Calu3 (cell line): ENCODE measurements at regions not wholly inside any gene's neighbourhood (a gene's known extent, or its start where the extent isn't known, plus 50 kb on each side); places are given as distances from the start of the nearest gene placed in this dataset.

Experiments used
- BruUV-seq: library from RNA; stranded (reverse); fragments of 400-500 nt; replicated peaks from 2 replicates; lab custom pipeline; 2021; lab: Mats Ljungman, UMichigan
- CTCF ChIA-PET: fragments of 300-600 bp; sonication (Branson Sonifier 250); formaldehyde crosslinking; loops from one replicate; lab custom pipeline; 2022; ENCODE audit warnings: antibody characterized with exemption; lab: Charles Lee
- DNase-seq: peaks from one replicate; pipeline ENCODE4 v3.0.0; 2022
- H3K27ac Mint-ChIP-seq: one replicate; pipeline ENCODE4 v1.8.0; 2022; ENCODE audit warnings: mixed read lengths; ENCODE audit not compliant: unreplicated experiment
- H3K27me3 Mint-ChIP-seq: one replicate; pipeline ENCODE4 v1.8.0; 2022; ENCODE audit warnings: mixed read lengths; ENCODE audit not compliant: unreplicated experiment
- H3K36me3 Mint-ChIP-seq: one replicate; pipeline ENCODE4 v1.8.0; 2022; ENCODE audit warnings: mild to moderate bottlenecking, moderate library complexity, mixed read lengths; ENCODE audit not compliant: insufficient read depth, unreplicated experiment
- H3K4me1 Mint-ChIP-seq: one replicate; pipeline ENCODE4 v1.8.0; 2022; ENCODE audit warnings: mild to moderate bottlenecking, low read depth, mixed read lengths; ENCODE audit not compliant: unreplicated experiment
- H3K4me3 Mint-ChIP-seq: one replicate; pipeline ENCODE4 v1.8.0; 2022; ENCODE audit warnings: mild to moderate bottlenecking, low read depth, moderate library complexity, mixed read lengths; ENCODE audit not compliant: unreplicated experiment
- H3K9me3 Mint-ChIP-seq: one replicate; pipeline ENCODE4 v1.8.0; 2022; ENCODE audit warnings: low read depth, mixed read lengths; ENCODE audit not compliant: unreplicated experiment
- intact Hi-C: fragments of 100-400 bp; cut with micrococcal nuclease; formaldehyde crosslinking; loops from one replicate; pipeline ENCODE4 v1.10.0; 2022; ENCODE audit not compliant: unreplicated experiment
- TF ChIP-seq, protein P1 (sequence below): fragments of 200-600 bp; IDR thresholded peaks from one replicate; pipeline ENCODE4 v1.8.0; 2022; ENCODE audit warnings: antibody characterized with exemption; ENCODE audit not compliant: unreplicated experiment

DNA sequence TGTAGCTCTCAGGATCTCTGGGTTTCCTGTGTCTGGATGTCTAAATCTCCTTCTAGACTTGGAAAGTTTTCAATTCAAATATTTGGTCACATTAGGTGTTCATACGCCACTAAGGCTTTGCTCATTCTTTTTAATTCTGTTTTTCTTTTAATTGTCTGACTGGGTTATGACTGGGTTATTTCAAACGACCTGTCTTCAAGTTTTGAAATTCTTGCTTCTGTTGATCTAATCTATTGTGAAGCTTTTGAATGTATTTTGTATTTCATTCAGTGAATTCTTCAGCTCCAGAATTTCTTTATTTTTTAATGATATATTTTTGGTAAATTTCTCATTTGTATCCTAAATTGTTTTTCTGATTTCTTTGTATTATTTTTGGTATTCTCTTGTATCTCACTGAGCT lies 81.0 kb upstream of the PCDH10 start:
- CTCF ChIA-PET = no interaction called here
- Mint-ChIP-seq H3K27me3 (no peaks in the 10 kb centered on the region), H3K4me1 (no peaks in the 10 kb centered on the region), H3K36me3 (no peaks in the 10 kb centered on the region), H3K4me3 (no peak overlapping the region), H3K9me3 (peaks cover 10% of the 10 kb centered on the region), H3K27ac (no peak overlapping the region)
- TF ChIP-seq, protein P1, sequence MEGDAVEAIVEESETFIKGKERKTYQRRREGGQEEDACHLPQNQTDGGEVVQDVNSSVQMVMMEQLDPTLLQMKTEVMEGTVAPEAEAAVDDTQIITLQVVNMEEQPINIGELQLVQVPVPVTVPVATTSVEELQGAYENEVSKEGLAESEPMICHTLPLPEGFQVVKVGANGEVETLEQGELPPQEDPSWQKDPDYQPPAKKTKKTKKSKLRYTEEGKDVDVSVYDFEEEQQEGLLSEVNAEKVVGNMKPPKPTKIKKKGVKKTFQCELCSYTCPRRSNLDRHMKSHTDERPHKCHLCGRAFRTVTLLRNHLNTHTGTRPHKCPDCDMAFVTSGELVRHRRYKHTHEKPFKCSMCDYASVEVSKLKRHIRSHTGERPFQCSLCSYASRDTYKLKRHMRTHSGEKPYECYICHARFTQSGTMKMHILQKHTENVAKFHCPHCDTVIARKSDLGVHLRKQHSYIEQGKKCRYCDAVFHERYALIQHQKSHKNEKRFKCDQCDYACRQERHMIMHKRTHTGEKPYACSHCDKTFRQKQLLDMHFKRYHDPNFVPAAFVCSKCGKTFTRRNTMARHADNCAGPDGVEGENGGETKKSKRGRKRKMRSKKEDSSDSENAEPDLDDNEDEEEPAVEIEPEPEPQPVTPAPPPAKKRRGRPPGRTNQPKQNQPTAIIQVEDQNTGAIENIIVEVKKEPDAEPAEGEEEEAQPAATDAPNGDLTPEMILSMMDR = no peak
- DNase-seq = no peak
- no TSS peak for BruUV-seq
- intact Hi-C loops = no loop called here

DNA sequence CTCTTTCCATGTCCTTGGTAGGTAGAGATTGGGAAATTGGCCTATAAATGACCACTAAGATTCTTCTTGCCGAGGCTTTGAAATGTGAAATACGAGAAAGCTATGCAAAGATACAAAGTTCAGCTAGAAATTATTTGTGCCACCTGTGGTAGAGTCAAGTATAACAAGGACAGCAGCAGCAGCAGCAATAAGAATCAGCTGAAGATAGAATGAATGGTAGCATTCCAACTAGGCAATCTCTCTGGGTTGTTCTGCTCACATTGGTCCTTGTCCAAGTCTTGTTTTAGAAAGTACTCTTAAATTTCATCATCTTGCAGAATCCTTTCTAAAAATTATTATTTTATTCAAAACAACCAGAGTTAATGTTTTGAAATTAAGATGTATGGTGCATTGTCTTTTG lies 67.8 kb upstream of the PCDH10 start:
- Mint-ChIP-seq H3K36me3 (no peaks in the 10 kb centered on the region), H3K4me3 (no peak overlapping the region), H3K4me1 (no peaks in the 10 kb centered on the region), H3K9me3 (peaks cover 9% of the 10 kb centered on the region), H3K27ac (no peak overlapping the region), H3K27me3 (no peaks in the 10 kb centered on the region)
- intact Hi-C loops = no loop called here
- CTCF ChIA-PET = no interaction called here
- TF ChIP-seq, protein P1 = no peak
- no TSS peak for BruUV-seq
- no peak for DNase-seq

DNA sequence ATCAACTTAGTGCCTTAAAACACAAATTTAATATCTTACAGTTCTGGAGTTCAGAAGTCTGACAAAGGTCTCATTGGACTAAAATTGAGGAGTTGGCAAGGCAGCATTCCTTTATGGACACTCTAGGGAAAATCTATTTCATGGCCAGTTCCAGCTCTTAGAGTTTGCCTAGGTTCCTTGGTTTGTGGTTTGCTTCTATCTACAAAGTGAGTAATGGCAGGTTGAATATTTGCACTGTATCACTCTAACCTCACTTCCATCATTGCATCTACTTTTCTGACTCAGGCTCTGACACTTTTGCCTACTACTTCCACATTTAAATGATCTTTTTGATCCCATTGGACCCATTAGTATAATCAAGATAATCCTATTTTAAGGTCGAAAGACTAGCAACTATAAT lies 64.7 kb upstream of the PCDH10 start:
- Mint-ChIP-seq H3K4me3 (no peak overlapping the region), H3K9me3 (no peaks in the 10 kb centered on the region), H3K27ac (no peak overlapping the region), H3K4me1 (no peaks in the 10 kb centered on the region), H3K36me3 (no peaks in the 10 kb centered on the region), H3K27me3 (no peaks in the 10 kb centered on the region)
- DNase-seq = no peak
- BruUV-seq = no TSS peak
- CTCF ChIA-PET = no interaction called here
- TF ChIP-seq, protein P1 = no peak
- intact Hi-C loops = no loop called here

DNA sequence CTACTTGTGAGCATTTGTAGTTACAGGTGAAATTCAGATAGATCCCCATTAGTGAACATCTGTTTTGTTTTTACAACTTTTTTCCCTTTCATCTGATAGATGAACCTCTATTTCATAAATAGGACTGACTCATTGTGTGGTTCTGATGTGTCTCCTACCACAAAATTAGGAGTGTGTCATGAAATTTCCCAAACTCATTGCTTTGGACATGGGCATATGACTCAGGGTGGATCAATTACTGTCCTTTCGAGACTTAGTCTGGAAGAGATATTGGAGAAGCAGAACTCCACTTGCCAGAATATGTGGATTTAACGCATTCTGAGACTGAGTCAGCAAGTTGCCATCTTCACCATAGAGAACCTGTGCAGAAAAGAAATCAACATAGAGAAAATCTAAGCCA lies 53.5 kb upstream of the PCDH10 start:
- no peak for DNase-seq
- Mint-ChIP-seq H3K36me3 (no peaks in the 10 kb centered on the region), H3K27ac (no peak overlapping the region), H3K4me3 (no peak overlapping the region), H3K4me1 (no peaks in the 10 kb centered on the region), H3K9me3 (peaks cover 2% of the 10 kb centered on the region), H3K27me3 (no peaks in the 10 kb centered on the region)
- intact Hi-C loops = no loop called here
- TF ChIP-seq, protein P1 = no peak
- CTCF ChIA-PET = no interaction called here
- no TSS peak for BruUV-seq
